K562 (cell line): ENCODE measurements at regions not wholly inside any gene's neighbourhood (a gene's known extent, or its start where the extent isn't known, plus 50 kb on each side); places are given as distances from the start of the nearest gene placed in this dataset.

Experiments used
- ATAC-seq: fragments of 200-7000 bp; cut with Tn5 transposase; 3 replicates; pipeline ENCODE4 v1.9.1; 2020; ENCODE audit warnings: moderate library complexity
- BruUV-seq: library from RNA; stranded (reverse); fragments of 400-500 nt; replicated peaks from 2 replicates; lab custom pipeline; 2021; lab: Mats Ljungman, UMichigan
- CTCF ChIA-PET: fragments of 300-600 bp; formaldehyde crosslinking; extraction: SDS; loops from one replicate; lab custom pipeline; 2021; ENCODE audit warnings: low intra/inter-chr PET ratio; lab: Yijun Ruan, JAX
- POLR2A ChIA-PET: fragments of 300-600, 350-650 bp; sonication (Branson Sonifier 250); formaldehyde crosslinking; extraction: SDS; loops from one replicate; lab custom pipeline; 2021; ENCODE audit warnings: antibody characterized with exemption, inconsistent platforms; lab: Yijun Ruan, JAX
- DNase-seq, 4 experiments: peaks; one replicate each; pipeline versions ENCODE4 v3.0.0 to v3.0.0-alpha.2; 2011 to 2018; ENCODE audit warnings: low spot score in 3 of 4, mixed read lengths in 3 of 4; ENCODE audit errors: extremely low read depth in 1 of 4
- FAIRE-seq: peaks from 2 replicates; lab custom pipeline; 2011; peaks lifted over from hg19 to GRCh38; lab: Jason Lieb, UNC
- H2AFZ ChIP-seq: 2 replicates; pipeline ENCODE4 v1.6.0; 2011; ENCODE audit warnings: low read depth, low read length, control low read depth, inconsistent platforms
- H3K27ac ChIP-seq: fragments of 200-600 bp; 3 replicates; pipeline ENCODE4 v1.8.0; 2011; ENCODE audit warnings: low read depth, mild to moderate bottlenecking, control low read depth, inconsistent platforms, low read length, moderate library complexity, mixed read lengths; ENCODE audit errors: extremely low read depth
- H3K27me3 ChIP-seq, 2 experiments: fragments of 300-600 bp in 1 of 2; 2 replicates in 1 of 2; 3 replicates in 1 of 2; pipeline versions ENCODE4 v1.6.0 to v1.8.0; 2011; ENCODE audit warnings: inconsistent platforms in 2 of 2, low read length in 2 of 2, mild to moderate bottlenecking in 1 of 2, mixed read lengths in 1 of 2, moderate library complexity in 1 of 2; ENCODE audit not compliant: control insufficient read depth in 2 of 2, insufficient read depth in 2 of 2
- H3K36me3 ChIP-seq: fragments of 300-600 bp; 3 replicates; pipeline ENCODE4 v1.8.0; 2011; ENCODE audit warnings: mild to moderate bottlenecking, low read length, inconsistent platforms; ENCODE audit not compliant: control insufficient read depth, insufficient read depth
- H3K4me1 ChIP-seq, 2 experiments: fragments of 200-600 bp in 1 of 2; replicated peaks in 1 of 2; 2 replicates in 1 of 2; 3 replicates in 1 of 2; pipeline versions ENCODE4 v1.5.1 to v1.8.0; 2011; ENCODE audit warnings: inconsistent platforms in 2 of 2, low read length in 2 of 2, mild to moderate bottlenecking in 1 of 2, mixed read lengths in 1 of 2, moderate library complexity in 1 of 2; ENCODE audit not compliant: control insufficient read depth in 2 of 2, insufficient read depth in 2 of 2
- H3K4me2 ChIP-seq: 2 replicates; pipeline ENCODE4 v1.6.1; 2011; ENCODE audit warnings: low read length, control low read depth, inconsistent platforms, mixed read lengths; ENCODE audit not compliant: insufficient read depth
- H3K4me3 ChIP-seq: fragments of 200-600 bp; sonication (generic), shearing (Covaris generic); 2 replicates; pipeline ENCODE4 v1.5.1; 2016; ENCODE audit warnings: control low read depth, inconsistent platforms
- H3K79me2 ChIP-seq: fragments of 200-600 bp; 3 replicates; pipeline ENCODE4 v1.8.0; 2011; ENCODE audit warnings: low read length, inconsistent platforms; ENCODE audit not compliant: control insufficient read depth, insufficient read depth
- H3K9ac ChIP-seq, 2 experiments: 2 replicates each; pipeline versions ENCODE4 v1.6.0 to v1.6.1; 2011; ENCODE audit warnings: low read depth in 2 of 2, low read length in 2 of 2, control low read depth in 1 of 2, inconsistent platforms in 1 of 2, mild to moderate bottlenecking in 1 of 2, mixed read lengths in 1 of 2; ENCODE audit not compliant: insufficient read depth in 1 of 2
- H3K9me1 ChIP-seq: one replicate; pipeline ENCODE4 v1.6.0; 2011; ENCODE audit warnings: inconsistent platforms, mild to moderate bottlenecking, low read length, moderate library complexity; ENCODE audit not compliant: control insufficient read depth, insufficient read depth
- H3K9me3 ChIP-seq: replicated peaks from 2 replicates; pipeline ENCODE4 v1.5.1; 2011; ENCODE audit warnings: low read depth, low read length, inconsistent platforms; ENCODE audit not compliant: control insufficient read depth, insufficient read depth
- H4K20me1 ChIP-seq: replicated peaks from 2 replicates; pipeline ENCODE4 v1.6.1; 2011; ENCODE audit warnings: low read length, inconsistent platforms, mixed read lengths; ENCODE audit not compliant: control insufficient read depth, insufficient read depth
- BDP1 ChIP-seq: IDR thresholded peaks from 3 replicates; pipeline ENCODE4 v1.6.1; 2011; ENCODE audit not compliant: insufficient read length, insufficient read depth
- MXI1 ChIP-seq: IDR thresholded peaks from 2 replicates; pipeline ENCODE4 v1.6.1; 2011; ENCODE audit warnings: low read depth, mild to moderate bottlenecking, improper control_type of control experiment, low read length
- SNRNP70 ChIP-seq: fragments of 200-400 bp; formaldehyde crosslinking; optimal IDR thresholded peaks from 2 replicates; pipeline ENCODE3; 2017; ENCODE audit warnings: low read depth, low read length
- ZNF146 ChIP-seq: IDR thresholded peaks from one replicate; pipeline ENCODE4 v1.6.1; 2018; ENCODE audit warnings: missing compliant biosample characterization; ENCODE audit not compliant: unreplicated experiment
- ZNF175 ChIP-seq: fragments of 200-800 bp; sonication (Bioruptor generic); IDR thresholded peaks from 2 replicates; pipeline ENCODE4 v1.6.1; 2016; ENCODE audit warnings: low read depth, mild to moderate bottlenecking, missing genetic modification characterization, missing compliant biosample characterization
- ZNF431 ChIP-seq: sonication (generic); formaldehyde crosslinking; IDR thresholded peaks from 2 replicates; pipeline ENCODE4 v1.8.0; 2022; ENCODE audit warnings: mild to moderate bottlenecking, missing genetic modification reagents
- WGBS: fragments of 100-300 bp; shearing (Covaris generic); methylation state at CpG from one replicate; pipeline ENCODE4 v1.1.6; 2016; ENCODE audit warnings: low coverage, mixed read lengths; ENCODE audit not compliant: insufficient coverage; ENCODE audit errors: missing lambda C conversion rate; 5-methylcytosine and 5-hydroxymethylcytosine counted together
- in situ Hi-C: fragments of 300-500 bp; cut with MboI; formaldehyde crosslinking; loops from 4 replicates; pipeline ENCODE4 v1.15.0; 2018; ENCODE audit warnings: inconsistent platforms, mixed read lengths
- intact Hi-C: fragments of 100-400 bp; cut with micrococcal nuclease; formaldehyde crosslinking; loops from 2 replicates; pipeline ENCODE4 v1.14.2; 2022
- TF ChIP-seq, protein P1 (sequence below): IDR thresholded peaks from 3 replicates; pipeline ENCODE4 v1.6.1; 2011; ENCODE audit warnings: borderline replicate concordance, mild to moderate bottlenecking; ENCODE audit not compliant: insufficient read length, insufficient read depth

- no peaks in the 10 kb centered on the region for H3K4me1 ChIP-seq
- no peak overlapping the region for H3K27ac ChIP-seq
- BruUV-seq = no TSS peak
- no peaks in the 10 kb centered on the region for H3K79me2 ChIP-seq
- H3K9me3 ChIP-seq = no peaks in the 10 kb centered on the region; the same call in 1 of the 2 replicates
- WGBS = 0% methylated on average over 2 of the region's 2 CpGs
- CTCF ChIA-PET = interaction anchor here (0.9 to 1.0 kb wide), 2 partner anchors 9 to 217 kb away, joined by 3 to 5 read pairs; no protein-coding TSS in a partner anchor
- 0 out of 2 replicates have a peak, but pooled peaks cover under 1% of the 10 kb centered on the region for H4K20me1 ChIP-seq
- no peak for DNase-seq
- no peaks in the 10 kb centered on the region; a peak in 3 of 5 replicates for H3K27me3 ChIP-seq
- no peak for ATAC-seq
- H3K9me1 ChIP-seq = no peaks in the 10 kb centered on the region
- H2AFZ ChIP-seq = no peak overlapping the region
- in situ Hi-C loops = loop anchor here (5.0 to 10.0 kb wide), 3 partner anchors 127 to 699 kb away; partner anchors contain the start of gene RASGRP1
- intact Hi-C loops = no loop called here
- no peak for FAIRE-seq
- no peak overlapping the region for H3K4me3 ChIP-seq
- H3K4me2 ChIP-seq = no peak overlapping the region
- POLR2A ChIA-PET = interaction anchor here (0.7 kb wide), 1 partner anchor 477 kb away, joined by 5 read pairs; no protein-coding TSS in a partner anchor
- no peaks in the 10 kb centered on the region for H3K36me3 ChIP-seq
- TF ChIP-seq, protein P1, sequence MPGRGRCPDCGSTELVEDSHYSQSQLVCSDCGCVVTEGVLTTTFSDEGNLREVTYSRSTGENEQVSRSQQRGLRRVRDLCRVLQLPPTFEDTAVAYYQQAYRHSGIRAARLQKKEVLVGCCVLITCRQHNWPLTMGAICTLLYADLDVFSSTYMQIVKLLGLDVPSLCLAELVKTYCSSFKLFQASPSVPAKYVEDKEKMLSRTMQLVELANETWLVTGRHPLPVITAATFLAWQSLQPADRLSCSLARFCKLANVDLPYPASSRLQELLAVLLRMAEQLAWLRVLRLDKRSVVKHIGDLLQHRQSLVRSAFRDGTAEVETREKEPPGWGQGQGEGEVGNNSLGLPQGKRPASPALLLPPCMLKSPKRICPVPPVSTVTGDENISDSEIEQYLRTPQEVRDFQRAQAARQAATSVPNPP = no peak
- TF ChIP-seq SNRNP70 (no peak), MXI1 (no peak), ZNF146 (no peak), ZNF175 (CRISPR knock-in tag) (no peak), ZNF431 (CRISPR knock-in tag) (no peak), BDP1 (no peak)
- no peak overlapping the region for H3K9ac ChIP-seq
These were observed 126.8 kb upstream of the RASGRP1 start for GRCh38 chr15:38691377-38691776.
